Putamen (tissue), 1 donor: ENCODE measurements at regions not wholly inside any gene's neighbourhood (a gene's known extent, or its start where the extent isn't known, plus 50 kb on each side); places are given as distances from the start of the nearest gene placed in this dataset.

ENCODE experiments used
- DNase-seq: peaks from one replicate; pipeline ENCODE4 v3.0.0-alpha.2; 2016; ENCODE audit warnings: low spot score

- DNase-seq = no peak
These were observed 50.2 kb upstream of the ACTRT2 start for GRCh38 chr1:2971101-2971501.
